Thymus (tissue), 11 donors: ENCODE measurements at regions not wholly inside any gene's neighbourhood (a gene's known extent, or its start where the extent isn't known, plus 50 kb on each side); places are given as distances from the start of the nearest gene placed in this dataset.

Experiments
- DNase-seq, 9 donors: peaks; one replicate each; pipeline ENCODE4 v3.0.0-alpha.2; 2013; ENCODE audit warnings: low spot score in 9 of 9, low read depth in 6 of 9, missing footprints in 1 of 9
- H3K27ac ChIP-seq, 2 donors: one replicate each; pipeline ENCODE4 v1.5.1; 2013; ENCODE audit warnings: control low read depth in 1 of 2, low read depth in 1 of 2, low read length in 1 of 2, mild to moderate bottlenecking in 1 of 2, moderate library complexity in 1 of 2
- H3K27me3 ChIP-seq, 2 donors: one replicate each; pipeline ENCODE4 v1.5.1; 2013; ENCODE audit warnings: low read length in 1 of 2; ENCODE audit not compliant: control insufficient read depth in 2 of 2, insufficient read depth in 1 of 2
- H3K36me3 ChIP-seq, 2 donors: one replicate each; pipeline ENCODE4 v1.5.1; 2013; ENCODE audit warnings: low read length in 1 of 2, mild to moderate bottlenecking in 1 of 2, moderate library complexity in 1 of 2; ENCODE audit not compliant: control insufficient read depth in 2 of 2, insufficient read depth in 2 of 2
- H3K4me1 ChIP-seq, 2 donors: one replicate each; pipeline ENCODE4 v1.5.1; 2013; ENCODE audit warnings: low read length in 2 of 2; ENCODE audit not compliant: control insufficient read depth in 2 of 2, insufficient read depth in 2 of 2
- H3K4me3 ChIP-seq, 2 donors: one replicate each; pipeline ENCODE4 v1.5.1; 2013; ENCODE audit warnings: low read length in 2 of 2, control low read depth in 1 of 2, mild to moderate bottlenecking in 1 of 2
- H3K9me3 ChIP-seq, 2 donors: one replicate each; pipeline ENCODE4 v1.5.1; 2013; ENCODE audit warnings: low read length in 1 of 2, mild to moderate bottlenecking in 1 of 2; ENCODE audit not compliant: control insufficient read depth in 2 of 2, insufficient read depth in 1 of 2
- WGBS: extraction: QIAGEN DNeasy Blood & Tissue Kit; methylation state at CpG from one replicate; pipeline ENCODE4 v1.1.7; 2013; 5-methylcytosine and 5-hydroxymethylcytosine counted together
- donor health status: healthy.

DNA sequence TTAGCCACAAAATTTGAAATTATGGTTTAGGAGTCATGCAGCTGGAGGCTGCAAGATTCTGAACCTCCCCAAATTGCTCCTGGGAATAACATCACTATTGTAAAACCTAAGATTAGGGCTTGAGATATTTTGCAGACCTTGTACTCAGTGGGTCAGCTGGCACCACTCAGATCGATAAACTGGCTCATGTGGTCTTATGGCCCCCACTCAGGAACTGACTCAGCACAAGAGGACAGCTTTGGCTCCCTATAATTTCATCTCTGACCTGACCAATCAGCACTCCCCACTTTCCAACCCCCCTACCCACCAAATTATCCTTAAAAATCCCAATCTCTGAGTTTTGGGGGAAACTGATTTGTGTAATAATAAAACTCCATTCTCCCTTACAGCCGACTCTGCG lies 161.6 kb downstream of the BRMS1L start:
- DNase-seq = no peak
- Histone ChIP-seq H3K4me3 (no peak overlapping the region), H3K4me1 (peaks cover 0 to 8% of the 10 kb centered on the region in 2 donors), H3K27ac (no peak overlapping the region), H3K27me3 (no peaks in the 10 kb centered on the region), H3K9me3 (no peaks in the 10 kb centered on the region), H3K36me3 (no peaks in the 10 kb centered on the region)
- 85% methylated on average over 3 of the region's 3 CpGs for WGBS

DNA sequence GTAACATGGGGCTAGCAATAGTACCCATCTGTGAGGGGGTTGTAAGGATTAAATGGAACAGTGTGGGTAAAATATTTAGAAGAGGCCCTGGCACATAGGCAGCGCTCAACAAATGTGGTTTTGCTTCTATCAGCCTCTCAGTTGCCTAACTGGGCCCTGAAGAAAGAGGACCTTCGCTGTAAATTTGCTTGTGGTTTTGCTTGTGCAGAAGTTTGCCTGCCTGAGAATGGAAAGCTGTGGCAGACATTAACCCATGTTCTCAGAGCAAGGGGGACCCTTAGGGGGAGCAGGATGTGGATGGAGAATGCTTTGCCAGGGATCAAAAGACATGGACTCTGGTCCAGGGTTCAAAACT lies 160.1 kb downstream of the BRMS1L start:
- Histone ChIP-seq H3K4me3 (no peak overlapping the region), H3K36me3 (no peaks in the 10 kb centered on the region), H3K27ac (no peak overlapping the region), H3K27me3 (no peaks in the 10 kb centered on the region), H3K9me3 (no peaks in the 10 kb centered on the region), H3K4me1 (peaks cover 0 to 8% of the 10 kb centered on the region in 2 donors)
- WGBS = 18% methylated on average over 2 of the region's 2 CpGs
- peak in 2 of 9 donors; percentile 5 to 20 for DNase-seq

DNA sequence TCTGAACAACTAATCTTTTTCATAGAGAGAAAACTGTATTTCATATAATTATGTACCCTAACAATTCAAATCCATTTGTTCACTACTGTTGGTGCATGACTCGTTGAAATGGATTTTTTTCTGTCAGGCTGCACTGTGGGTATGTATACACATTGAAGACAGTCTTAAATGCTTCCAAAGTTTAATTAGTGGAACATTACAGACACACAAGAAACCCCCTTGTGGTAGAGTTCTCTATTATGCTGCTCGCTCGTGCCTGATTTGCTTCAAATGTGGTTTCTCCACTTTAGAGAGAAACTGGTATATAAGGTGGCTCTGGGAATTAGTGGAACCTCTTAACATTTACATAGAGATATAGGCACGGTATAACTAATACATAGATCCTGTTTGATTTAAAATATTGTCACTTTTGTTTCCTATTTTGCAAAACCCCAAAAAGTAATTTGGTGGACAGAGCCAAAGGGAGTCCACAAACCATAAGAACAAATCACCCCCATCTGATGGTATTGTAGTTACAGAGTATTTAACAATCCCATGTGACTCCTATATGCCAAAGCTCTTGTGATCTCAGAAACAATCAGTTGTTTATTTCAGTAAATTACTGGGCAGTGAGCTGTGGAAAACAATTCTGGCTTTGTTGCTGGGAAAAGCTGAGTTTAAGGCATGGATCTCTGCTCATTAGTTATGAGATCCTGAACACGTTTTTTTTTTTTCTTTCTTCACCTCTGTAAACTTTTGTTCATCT lies 159.5 kb downstream of the BRMS1L start:
- no peak overlapping the region for H3K4me3 ChIP-seq
- peaks cover 0 to 8% of the 10 kb centered on the region in 2 donors for H3K4me1 ChIP-seq
- H3K36me3 ChIP-seq = no peaks in the 10 kb centered on the region
- H3K27me3 ChIP-seq = no peaks in the 10 kb centered on the region
- H3K27ac ChIP-seq = no peak overlapping the region
- WGBS = 46% methylated on average over 5 of the region's 5 CpGs
- no peaks in the 10 kb centered on the region for H3K9me3 ChIP-seq
- DNase-seq = peak in 2 of 9 donors; percentile 30 to 51

DNA sequence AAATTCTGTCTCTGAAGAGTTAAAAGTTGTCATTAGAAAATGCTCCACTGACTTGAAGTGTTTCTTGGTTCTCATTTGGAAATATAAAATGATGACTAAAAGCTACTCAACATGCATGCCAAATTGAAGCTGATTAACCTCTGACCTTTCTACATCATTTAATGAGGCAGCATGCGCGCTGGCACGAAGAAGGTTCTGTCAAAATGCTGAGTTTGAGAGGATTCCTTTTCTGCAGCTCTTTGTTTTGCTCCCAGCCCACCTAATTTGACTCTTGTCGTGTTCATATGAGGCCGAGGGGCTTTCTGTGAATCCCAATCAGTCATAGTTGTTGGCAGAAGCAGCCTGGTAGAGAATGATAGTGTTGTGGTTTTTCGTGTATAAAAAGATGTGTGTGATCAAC lies 153.4 kb downstream of the BRMS1L start:
- 90% methylated on average over 6 of the region's 6 CpGs for WGBS
- H3K4me1 ChIP-seq = no peaks in the 10 kb centered on the region
- no peak overlapping the region for H3K4me3 ChIP-seq
- H3K36me3 ChIP-seq = no peaks in the 10 kb centered on the region
- no peaks in the 10 kb centered on the region for H3K9me3 ChIP-seq
- DNase-seq = no peak
- no peaks in the 10 kb centered on the region for H3K27me3 ChIP-seq
- no peak overlapping the region for H3K27ac ChIP-seq

DNA sequence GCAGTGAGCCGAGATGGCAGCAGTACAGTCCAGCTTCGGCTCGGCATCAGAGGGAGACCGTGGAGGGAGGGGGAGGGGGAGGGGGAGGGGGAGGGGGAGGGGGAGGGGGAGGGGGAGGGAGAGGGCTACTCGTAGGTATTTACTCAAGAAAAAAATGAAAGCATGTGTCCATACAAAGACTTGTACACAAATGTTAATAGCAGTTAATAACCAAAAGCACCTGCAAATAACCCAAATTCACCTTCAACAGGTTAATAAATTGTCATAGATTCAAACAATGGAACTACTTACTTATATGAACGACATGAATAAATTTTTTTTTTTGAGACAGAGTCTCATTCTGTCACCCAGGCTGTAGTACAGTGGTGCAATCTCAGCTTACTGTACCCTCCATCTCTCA lies 152.4 kb downstream of the BRMS1L start:
- no peaks in the 10 kb centered on the region for H3K36me3 ChIP-seq
- no peak for DNase-seq
- no peaks in the 10 kb centered on the region for H3K27me3 ChIP-seq
- no peak overlapping the region for H3K27ac ChIP-seq
- 90% methylated on average over 2 of the region's 6 CpGs for whole genome bisulfite sequencing
- no peaks in the 10 kb centered on the region for H3K4me1 ChIP-seq
- no peak overlapping the region for H3K4me3 ChIP-seq
- no peaks in the 10 kb centered on the region for H3K9me3 ChIP-seq

DNA sequence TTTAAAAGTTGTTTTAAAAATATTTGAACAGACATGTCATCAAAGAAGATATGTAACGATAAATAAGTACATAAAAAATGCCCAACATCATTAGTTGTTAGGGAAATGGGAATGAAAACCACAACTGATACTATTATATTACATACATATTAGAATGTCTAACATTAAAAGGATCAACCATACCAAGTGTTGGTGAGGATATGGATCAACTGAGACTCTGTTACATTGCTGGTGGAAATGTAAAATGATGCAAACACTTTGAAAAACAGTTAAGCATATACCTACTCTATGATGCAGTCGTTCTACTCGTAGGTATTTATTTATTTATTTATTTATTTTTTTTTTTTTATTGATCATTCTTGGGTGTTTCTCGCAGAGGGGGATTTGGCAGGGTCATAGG lies 149.7 kb downstream of the BRMS1L start:
- Histone ChIP-seq H3K36me3 (no peaks in the 10 kb centered on the region), H3K4me1 (no peaks in the 10 kb centered on the region), H3K4me3 (no peak overlapping the region), H3K27me3 (no peaks in the 10 kb centered on the region), H3K9me3 (no peaks in the 10 kb centered on the region), H3K27ac (no peak overlapping the region)
- WGBS = 95% methylated on average over 4 of the region's 4 CpGs
- no peak for DNase-seq

DNA sequence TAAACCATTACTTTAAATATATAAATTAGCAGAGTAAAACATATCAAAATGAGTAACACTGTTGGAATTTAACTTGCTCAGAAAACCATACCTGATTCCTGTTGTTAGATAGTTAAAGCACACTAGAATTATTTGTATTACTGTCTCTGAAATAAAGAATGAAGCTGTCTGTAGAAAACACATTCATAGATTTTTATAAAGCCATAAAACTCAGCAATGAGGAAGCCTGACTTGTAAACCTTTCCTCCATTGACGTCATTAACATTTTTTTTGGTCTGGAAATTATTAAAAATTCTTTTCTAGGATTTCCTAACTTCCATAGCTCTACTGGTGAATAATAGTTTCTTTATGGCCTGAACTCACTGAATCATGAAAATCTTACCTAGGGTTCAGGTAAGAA lies 147.6 kb downstream of the BRMS1L start:
- DNase-seq = no peak
- Histone ChIP-seq H3K4me3 (no peak overlapping the region), H3K27me3 (no peaks in the 10 kb centered on the region), H3K36me3 (no peaks in the 10 kb centered on the region), H3K9me3 (no peaks in the 10 kb centered on the region), H3K4me1 (no peaks in the 10 kb centered on the region), H3K27ac (no peak overlapping the region)
- 89% methylated on average over 1 of the region's 1 CpG for WGBS

DNA sequence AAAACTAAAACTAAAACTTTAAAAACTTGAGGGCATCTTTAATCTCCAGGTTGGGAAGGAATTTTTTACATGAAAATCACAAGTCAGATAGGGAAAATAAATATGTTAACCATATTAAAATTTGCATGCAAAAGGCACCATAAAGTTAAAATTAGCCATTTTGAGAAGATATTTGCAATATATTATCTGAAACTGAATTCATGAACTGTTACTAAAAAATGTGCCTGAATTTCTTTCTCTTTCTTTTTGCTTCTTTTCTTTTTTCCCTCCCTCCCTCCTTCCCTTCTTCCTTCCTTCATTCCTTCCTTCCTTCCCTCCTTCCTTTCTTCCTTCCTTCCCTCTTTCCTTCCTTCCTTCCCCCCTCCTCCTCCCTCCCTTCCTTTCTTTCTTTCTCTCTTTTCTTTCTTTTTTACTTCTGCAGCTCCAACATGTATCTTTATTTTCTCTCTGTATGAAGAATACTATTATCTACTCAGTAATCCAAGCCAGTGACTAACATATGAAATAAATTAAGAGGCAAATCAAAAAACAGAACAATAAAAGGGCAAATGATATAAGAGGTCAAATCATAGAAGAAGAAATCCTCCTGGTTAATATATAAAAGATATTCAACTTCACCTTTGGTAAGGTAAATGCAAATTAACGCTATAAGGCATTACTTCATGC lies 146.0 kb downstream of the BRMS1L start:
- Histone ChIP-seq H3K4me1 (no peaks in the 10 kb centered on the region), H3K27me3 (no peaks in the 10 kb centered on the region), H3K36me3 (no peaks in the 10 kb centered on the region), H3K27ac (no peak overlapping the region), H3K4me3 (no peak overlapping the region), H3K9me3 (no peaks in the 10 kb centered on the region)
- WGBS = 99% methylated on average over 1 of the region's 1 CpG
- DNase-seq = no peak

DNA sequence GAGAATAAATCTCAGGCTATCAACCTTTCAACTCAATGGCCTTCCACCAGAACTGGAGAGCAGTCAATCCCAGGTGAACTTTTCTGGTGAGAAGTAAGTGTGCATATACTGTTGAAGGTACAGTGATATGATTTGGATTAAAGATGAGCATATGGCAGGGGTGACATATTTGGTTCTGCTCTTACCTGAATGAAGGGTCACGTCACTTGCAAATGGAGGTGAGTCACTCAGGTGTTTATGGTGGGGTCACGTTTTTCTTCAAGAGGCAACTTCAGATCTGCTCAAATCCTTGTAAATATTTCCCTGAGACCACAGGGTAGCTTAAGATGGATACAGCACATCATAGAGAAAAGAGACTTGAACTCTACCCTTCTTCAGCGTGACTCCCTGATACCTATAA lies 143.2 kb downstream of the BRMS1L start:
- DNase-seq = no peak
- Histone ChIP-seq H3K27ac (no peak overlapping the region), H3K36me3 (no peaks in the 10 kb centered on the region), H3K27me3 (no peaks in the 10 kb centered on the region), H3K9me3 (no peaks in the 10 kb centered on the region), H3K4me1 (no peaks in the 10 kb centered on the region), H3K4me3 (no peak overlapping the region)
- WGBS = 85% methylated on average over 3 of the region's 3 CpGs
